HG03460 (cell line): ENCODE measurements at regions not wholly inside any gene's neighbourhood (a gene's known extent, or its start where the extent isn't known, plus 50 kb on each side); places are given as distances from the start of the nearest gene placed in this dataset.
"Not testable (repeated sequence)": the region's sequence is repeated elsewhere in the genome, so short reads cannot be mapped to it uniquely, and the experiment has no call there.

Experiments used
- ATAC-seq: cut with Tn5 transposase; IDR thresholded peaks from one replicate; pipeline ENCODE4 v1.9.1; 2021; ENCODE audit not compliant: unreplicated experiment

DNA sequence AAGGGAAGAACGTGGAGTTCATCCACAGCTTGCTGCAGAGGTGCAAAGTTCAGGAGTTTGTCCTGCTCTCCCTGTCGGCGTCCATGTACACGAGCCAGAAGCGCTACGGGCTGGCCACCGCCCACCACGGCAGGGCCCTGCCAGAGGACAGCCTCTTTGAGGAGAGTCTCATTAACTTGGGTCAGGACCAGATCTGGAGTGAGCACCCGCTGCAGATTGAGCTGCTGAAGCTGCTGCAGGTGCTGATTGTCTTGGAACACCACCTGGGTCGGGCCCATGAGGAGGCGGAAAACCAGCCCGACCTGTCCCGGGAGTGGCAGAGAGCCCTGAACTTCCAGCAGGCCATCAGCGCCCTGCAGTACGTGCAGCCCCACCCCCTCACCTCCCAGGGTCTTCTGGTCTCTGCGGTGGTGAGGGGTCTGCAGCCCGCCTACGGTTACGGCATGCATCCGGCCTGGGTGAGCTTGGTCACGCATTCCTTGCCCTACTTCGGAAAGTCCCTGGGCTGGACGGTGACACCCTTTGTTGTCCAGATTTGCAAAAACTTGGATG is 73.8 kb upstream of the MORC3 start:
- ATAC-seq = no peak

DNA sequence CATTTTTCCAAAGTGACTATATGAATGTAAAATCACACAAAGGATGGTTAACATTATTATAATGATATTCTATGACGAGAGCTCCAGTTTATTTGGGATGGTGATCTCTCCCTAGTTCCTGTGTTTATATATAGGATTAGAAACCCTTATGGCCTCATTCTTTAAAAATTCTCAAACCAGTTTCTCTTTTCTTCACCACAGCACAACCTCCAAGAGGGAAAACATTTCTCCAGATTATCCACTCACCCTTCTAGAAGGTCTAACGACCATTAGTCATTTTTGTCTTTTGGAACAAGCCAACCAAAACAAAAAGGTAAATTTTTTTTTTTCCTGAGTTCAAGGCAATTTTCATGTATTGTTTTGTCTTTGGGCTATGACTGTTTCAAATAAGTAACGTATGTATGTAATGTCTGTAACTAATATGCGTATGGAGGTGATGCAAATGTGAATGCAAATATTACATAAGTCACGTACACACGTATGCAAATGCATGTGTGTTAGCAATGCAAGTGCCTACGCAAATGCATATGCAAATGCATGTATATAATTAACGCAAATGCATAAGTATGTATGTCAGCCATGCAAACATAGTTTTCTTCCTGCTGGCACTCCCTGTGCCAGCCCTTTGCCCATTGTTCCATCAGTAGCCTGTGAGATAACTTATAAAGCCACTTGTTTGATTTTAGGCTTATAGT is 72.5 kb upstream of the MORC3 start:
- ATAC-seq = no peak

- ATAC-seq = no peak
Observed at GRCh38 chr21:36249576-36250422, 70.2 kb upstream of the MORC3 start.

DNA sequence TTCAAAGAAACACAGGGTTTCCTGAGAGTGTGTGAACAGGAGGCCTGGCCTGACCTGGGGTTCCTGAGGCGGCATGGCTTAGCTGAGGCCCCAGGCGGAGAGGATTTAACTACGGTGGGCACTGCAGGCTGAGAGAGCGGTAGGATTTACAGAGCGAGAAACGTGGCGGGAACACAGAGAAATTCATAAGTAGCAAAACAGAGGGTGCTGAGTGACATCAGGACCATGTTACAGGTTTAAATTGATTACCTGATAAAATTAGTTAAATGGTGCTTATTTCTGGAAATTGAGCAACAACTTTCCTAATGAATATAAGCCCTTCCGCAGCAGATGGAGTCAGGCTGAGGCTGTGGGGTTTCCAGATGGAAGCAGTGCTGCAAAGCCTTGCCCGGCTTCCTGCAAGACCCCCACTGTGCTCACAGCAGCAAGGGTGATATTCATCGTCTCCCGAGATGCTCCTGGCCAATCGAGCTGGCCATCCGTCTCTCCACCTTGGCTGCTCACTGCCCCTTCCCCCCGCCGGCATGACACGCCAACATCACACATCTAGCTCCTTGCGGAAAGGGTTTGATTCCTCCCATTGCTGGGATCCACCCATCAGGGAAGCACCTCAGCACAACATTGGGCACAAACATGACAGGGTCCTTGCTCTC is 69.4 kb upstream of the MORC3 start:
- ATAC-seq = no peak

GRCh38 chr21:36254106-36254941 is 65.7 kb upstream of the MORC3 start:
- no peak for ATAC-seq

- peak; percentile 43 for ATAC-seq
Observed at GRCh38 chr21:36255663-36256062, 64.3 kb upstream of the MORC3 start.

GRCh38 chr21:36257657-36258056 is 62.3 kb upstream of the MORC3 start:
- no peak for ATAC-seq

DNA sequence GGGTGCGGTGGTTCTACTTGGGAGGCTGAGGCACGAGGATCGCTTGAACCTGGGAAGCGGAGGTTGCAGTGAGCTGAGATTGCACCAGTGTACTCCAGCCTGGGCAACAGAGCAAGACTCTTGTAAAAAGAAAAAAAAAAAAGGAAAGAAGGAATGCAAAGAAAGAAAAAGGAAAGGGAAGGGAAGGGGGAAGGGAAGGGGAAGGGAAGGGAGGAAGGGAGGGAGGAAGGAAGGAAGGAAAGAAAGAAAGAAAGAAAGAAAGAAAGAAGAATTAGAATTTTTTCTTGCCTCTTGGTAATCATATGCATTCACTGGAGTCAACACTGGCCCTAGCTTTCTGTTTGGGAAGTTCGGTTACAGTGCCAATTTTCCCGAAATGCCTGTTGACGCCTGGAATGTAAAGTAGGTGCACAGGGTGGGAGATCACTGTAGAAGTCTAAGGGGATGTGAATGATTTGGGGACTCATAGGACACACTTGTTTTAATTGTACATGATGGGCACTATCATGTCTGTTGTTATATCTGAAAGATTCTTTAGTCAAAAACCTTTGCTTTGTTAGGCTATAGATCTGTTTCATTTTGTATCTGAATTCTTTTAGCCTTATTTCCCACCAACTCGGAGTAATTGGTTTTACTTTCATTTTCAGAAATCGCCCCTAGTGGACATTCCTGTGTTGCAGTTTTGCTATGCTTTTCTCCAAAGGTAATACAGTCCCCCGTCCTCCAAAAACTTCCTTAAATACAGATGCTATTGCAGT is 59.8 kb upstream of the MORC3 start:
- no peak for ATAC-seq

GRCh38 chr21:36260802-36261201 is 59.2 kb upstream of the MORC3 start:
- ATAC-seq = no peak

- no peak for ATAC-seq
Observed at GRCh38 chr21:36261459-36261858, 58.5 kb upstream of the MORC3 start.

DNA sequence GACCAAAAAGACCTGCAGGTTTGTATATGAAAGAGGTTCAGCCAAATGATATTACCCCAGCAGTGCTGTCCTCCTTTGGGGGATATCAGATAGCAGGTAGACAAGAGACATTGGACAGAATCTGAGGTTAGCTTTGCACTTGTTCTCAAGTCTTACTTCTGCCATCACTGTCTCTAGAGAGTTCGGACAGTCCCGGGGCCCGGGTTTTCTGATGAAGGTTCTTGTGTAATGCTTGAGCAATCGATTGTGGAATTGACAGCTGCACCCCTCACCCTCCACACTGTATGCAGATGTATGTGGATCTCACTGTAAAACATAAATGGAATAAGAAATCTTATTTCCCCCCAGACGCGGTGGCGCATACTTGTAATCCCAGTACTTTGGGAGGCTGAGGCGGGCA is 56.2 kb upstream of the MORC3 start:
- no peak for ATAC-seq

DNA sequence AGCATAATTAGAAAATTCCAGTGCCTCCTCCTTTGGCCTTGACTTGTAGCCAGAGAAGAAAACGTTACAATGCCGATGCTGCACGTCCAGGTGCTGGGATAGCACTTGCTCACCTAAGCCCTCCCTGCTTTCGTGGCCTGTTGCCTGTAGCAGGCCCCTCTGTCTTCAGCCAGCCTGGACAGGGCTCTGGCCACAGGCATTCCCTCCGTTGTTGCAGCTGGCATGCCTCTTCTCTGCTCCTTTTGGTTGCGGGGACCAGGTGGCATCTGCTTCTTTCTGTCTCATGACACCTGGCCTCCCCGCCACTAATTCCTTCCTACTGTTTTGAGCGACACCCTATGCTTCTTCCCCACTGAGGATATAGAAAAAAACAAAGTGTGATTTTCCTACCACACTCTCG is 54.6 kb upstream of the MORC3 start:
- ATAC-seq = no peak

DNA sequence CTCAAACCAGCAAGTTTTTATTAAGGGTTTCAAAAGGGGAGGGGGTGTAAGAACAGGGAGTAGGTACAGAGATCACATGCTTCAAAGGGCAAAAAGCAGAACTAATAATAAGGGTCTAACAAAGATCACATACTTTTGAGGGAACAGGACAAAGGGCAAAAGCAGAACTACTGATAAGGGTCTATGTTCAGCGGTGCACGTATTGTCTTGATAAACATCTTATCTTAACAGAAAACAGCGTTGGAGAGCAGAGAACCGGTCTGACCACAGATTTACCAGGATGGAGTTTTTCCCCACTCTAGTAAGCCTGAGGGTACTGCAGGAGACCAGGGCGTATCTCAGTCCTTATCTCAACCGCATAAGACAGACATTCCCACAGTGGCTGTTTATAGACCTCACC is 52.2 kb upstream of the MORC3 start:
- not testable (repeated sequence) for ATAC-seq

DNA sequence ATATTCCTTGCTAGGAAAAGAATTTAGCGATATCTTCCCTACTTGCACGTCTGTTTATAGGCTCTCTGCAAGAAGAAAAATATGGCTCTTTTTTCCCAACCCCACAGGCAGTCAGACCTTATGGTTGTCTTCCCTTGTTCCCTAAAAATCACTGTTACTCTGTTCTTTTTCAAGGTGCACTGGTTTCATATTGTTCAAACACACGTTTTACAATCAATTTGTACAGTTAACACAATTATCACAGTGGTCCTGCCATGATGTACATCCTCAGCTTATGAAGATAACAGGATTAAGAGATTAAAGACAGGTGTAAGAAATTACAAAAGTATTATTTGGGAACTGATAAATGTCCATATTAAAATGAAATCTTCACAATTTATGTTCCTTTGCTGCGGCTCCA is 51.7 kb upstream of the MORC3 start:
- ATAC-seq = not testable (repeated sequence)
